Stimulated activated CD8-positive, alpha-beta memory T cell treated with anti-CD3 and anti-CD28 coated beads, Interleukin-7, amount 100 ng/mL, for 1 hour (primary cell): ENCODE measurements at regions not wholly inside any gene's neighbourhood (a gene's known extent, or its start where the extent isn't known, plus 50 kb on each side); places are given as distances from the start of the nearest gene placed in this dataset.

ENCODE experiments used
- DNase-seq, 2 donors: peaks; one replicate each; pipeline ENCODE4 v3.0.0-alpha.2; 2020; ENCODE audit warnings: low read depth in 2 of 2

GRCh38 chr15:47565949-47566348, 151.4 kb upstream of the SEMA6D start:
- DNase-seq: no peak

- no peak for DNase-seq
Observed at GRCh38 chr15:47566610-47567009, 150.7 kb upstream of the SEMA6D start.

GRCh38 chr15:47568030-47568429, 149.3 kb upstream of the SEMA6D start:
- DNase-seq: no peak

GRCh38 chr15:47570044-47570443, 147.3 kb upstream of the SEMA6D start:
- DNase-seq: no peak

- no peak for DNase-seq
Observed at GRCh38 chr15:47570451-47570850, 146.9 kb upstream of the SEMA6D start.

- DNase-seq: no peak
Observed at GRCh38 chr15:47570881-47571640, 146.2 kb upstream of the SEMA6D start.

GRCh38 chr15:47573673-47574072, 143.6 kb upstream of the SEMA6D start:
- DNase-seq: no peak

GRCh38 chr15:47577000-47577399, 140.3 kb upstream of the SEMA6D start:
- no peak for DNase-seq

GRCh38 chr15:47577461-47577860, 139.8 kb upstream of the SEMA6D start:
- DNase-seq: no peak

- no peak for DNase-seq
Observed at GRCh38 chr15:47582233-47582632, 135.1 kb upstream of the SEMA6D start.

- DNase-seq: no peak
Observed at GRCh38 chr15:47584316-47584715, 133.0 kb upstream of the SEMA6D start.

GRCh38 chr15:47586653-47587224, 130.6 kb upstream of the SEMA6D start:
- DNase-seq: no peak

GRCh38 chr15:47587940-47588802, 129.1 kb upstream of the SEMA6D start:
- DNase-seq: no peak

GRCh38 chr15:47588958-47589357, 128.3 kb upstream of the SEMA6D start:
- DNase-seq: no peak

- no peak for DNase-seq
Observed at GRCh38 chr15:47598996-47599395, 118.3 kb upstream of the SEMA6D start.

- no peak for DNase-seq
Observed at GRCh38 chr15:47599806-47600205, 117.5 kb upstream of the SEMA6D start.

GRCh38 chr15:47602121-47602520, 115.2 kb upstream of the SEMA6D start:
- DNase-seq: no peak

- no peak for DNase-seq
Observed at GRCh38 chr15:47603026-47603425, 114.3 kb upstream of the SEMA6D start.

GRCh38 chr15:47607695-47608094, 109.6 kb upstream of the SEMA6D start:
- no peak for DNase-seq

GRCh38 chr15:47609693-47610092, 107.6 kb upstream of the SEMA6D start:
- no peak for DNase-seq

- no peak for DNase-seq
Observed at GRCh38 chr15:47610736-47611135, 106.6 kb upstream of the SEMA6D start.

- no peak for DNase-seq
Observed at GRCh38 chr15:47614360-47615011, 102.8 kb upstream of the SEMA6D start.
